ENCODE measurements at regions not wholly inside any gene's neighbourhood (a gene's known extent, or its start where the extent isn't known, plus 50 kb on each side); places are given as distances from the start of the nearest gene placed in this dataset.

DNA sequence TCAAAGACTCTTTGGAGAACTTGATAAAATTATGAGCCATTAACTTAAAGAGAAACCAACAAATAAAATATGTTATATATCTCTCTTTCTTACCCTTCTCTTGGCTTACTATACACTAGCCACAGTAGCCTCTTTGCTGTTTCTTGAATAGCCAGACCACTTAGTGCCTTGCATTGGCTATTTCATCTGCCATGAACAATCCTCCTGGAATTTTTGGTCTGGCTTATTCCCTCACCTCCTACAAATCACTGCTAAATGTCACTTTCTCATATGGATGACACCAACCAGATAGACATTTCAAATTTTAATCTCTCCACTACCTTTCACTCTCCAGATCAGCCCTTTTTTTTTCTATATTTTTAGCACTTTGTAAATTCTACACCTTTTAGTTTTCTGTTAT is 1581.7 kb downstream of the EFNA5 start:
- no peak overlapping the region for H3K4me3 ChIP-seq (ENCODE audit: low read depth, low read length)
- ChIA-PET CTCF (no interaction called here), POLR2A (no interaction called here)
- no peaks in the 10 kb centered on the region for H3K27me3 ChIP-seq (ENCODE audit: control insufficient read depth, insufficient read depth, low read length)
- TF ChIP-seq, protein P1, sequence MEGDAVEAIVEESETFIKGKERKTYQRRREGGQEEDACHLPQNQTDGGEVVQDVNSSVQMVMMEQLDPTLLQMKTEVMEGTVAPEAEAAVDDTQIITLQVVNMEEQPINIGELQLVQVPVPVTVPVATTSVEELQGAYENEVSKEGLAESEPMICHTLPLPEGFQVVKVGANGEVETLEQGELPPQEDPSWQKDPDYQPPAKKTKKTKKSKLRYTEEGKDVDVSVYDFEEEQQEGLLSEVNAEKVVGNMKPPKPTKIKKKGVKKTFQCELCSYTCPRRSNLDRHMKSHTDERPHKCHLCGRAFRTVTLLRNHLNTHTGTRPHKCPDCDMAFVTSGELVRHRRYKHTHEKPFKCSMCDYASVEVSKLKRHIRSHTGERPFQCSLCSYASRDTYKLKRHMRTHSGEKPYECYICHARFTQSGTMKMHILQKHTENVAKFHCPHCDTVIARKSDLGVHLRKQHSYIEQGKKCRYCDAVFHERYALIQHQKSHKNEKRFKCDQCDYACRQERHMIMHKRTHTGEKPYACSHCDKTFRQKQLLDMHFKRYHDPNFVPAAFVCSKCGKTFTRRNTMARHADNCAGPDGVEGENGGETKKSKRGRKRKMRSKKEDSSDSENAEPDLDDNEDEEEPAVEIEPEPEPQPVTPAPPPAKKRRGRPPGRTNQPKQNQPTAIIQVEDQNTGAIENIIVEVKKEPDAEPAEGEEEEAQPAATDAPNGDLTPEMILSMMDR (IDR thresholded peaks at IDR 0.05; ENCODE audit: low read depth, low read length) = no peak
- no peak for DNase-seq (ENCODE audit: low read depth, low spot score)
- H3K27ac ChIP-seq (ENCODE audit: low read depth, low read length) = no peak overlapping the region
- no peaks in the 10 kb centered on the region for H3K9me3 ChIP-seq (ENCODE audit: control insufficient read depth, insufficient read depth, low read length)

DNA sequence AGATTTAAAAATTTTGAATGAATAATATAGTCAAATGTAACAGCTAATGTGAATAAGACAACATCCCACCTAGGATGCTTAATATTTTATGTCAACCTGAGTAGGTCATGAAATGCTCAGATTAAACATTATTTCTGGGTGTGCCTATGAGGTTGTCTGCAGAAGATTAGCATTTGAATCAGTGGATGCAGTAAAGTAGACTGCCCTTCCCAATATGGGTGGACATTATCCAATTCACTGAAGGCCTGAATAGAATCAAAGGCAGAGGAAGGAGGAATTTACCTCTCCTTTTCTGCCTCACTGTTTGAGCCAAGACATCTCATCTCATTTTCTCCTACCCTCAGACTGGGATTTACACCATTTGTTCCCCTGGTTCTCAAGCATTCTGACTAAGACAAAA is 1582.3 kb downstream of the EFNA5 start:
- no peak overlapping the region for H3K4me3 ChIP-seq (ENCODE audit: low read depth, low read length)
- DNase-seq (ENCODE audit: low read depth, low spot score) = no peak
- H3K27me3 ChIP-seq (ENCODE audit: control insufficient read depth, insufficient read depth, low read length) = no peaks in the 10 kb centered on the region
- ChIA-PET CTCF (no interaction called here), POLR2A (no interaction called here)
- H3K9me3 ChIP-seq (ENCODE audit: control insufficient read depth, insufficient read depth, low read length) = no peaks in the 10 kb centered on the region
- no peak overlapping the region for H3K27ac ChIP-seq (ENCODE audit: low read depth, low read length)
- TF ChIP-seq, protein P1 (IDR thresholded peaks at IDR 0.05; ENCODE audit: low read depth, low read length) = no peak

DNA sequence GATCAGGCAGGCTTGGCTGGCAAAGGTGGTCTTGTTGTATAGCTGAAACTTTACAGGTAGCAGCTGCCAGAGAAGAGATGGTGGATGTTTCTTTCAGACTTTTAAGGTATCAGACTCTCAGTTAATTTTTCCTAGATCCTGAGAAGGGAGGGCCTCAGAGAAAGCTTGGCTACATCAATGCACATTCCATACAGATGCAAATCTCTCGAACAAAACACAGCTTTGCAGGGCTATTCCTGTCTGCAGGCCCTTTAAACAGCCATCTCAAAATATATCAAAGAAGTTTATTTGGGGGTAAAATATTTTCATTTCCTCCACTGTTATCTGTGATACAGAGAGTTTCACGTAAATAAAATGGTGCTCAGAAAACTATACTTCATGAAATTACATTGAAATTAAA is 1584.4 kb downstream of the EFNA5 start:
- Histone ChIP-seq H3K27me3 (ENCODE audit: control insufficient read depth, insufficient read depth, low read length) (no peaks in the 10 kb centered on the region), H3K4me3 (ENCODE audit: low read depth, low read length) (no peak overlapping the region), H3K27ac (ENCODE audit: low read depth, low read length) (no peak overlapping the region), H3K9me3 (ENCODE audit: control insufficient read depth, insufficient read depth, low read length) (no peaks in the 10 kb centered on the region)
- ChIA-PET POLR2A (no interaction called here), CTCF (no interaction called here)
- DNase-seq (ENCODE audit: low read depth, low spot score) = no peak
- TF ChIP-seq, protein P1 (IDR thresholded peaks at IDR 0.05; ENCODE audit: low read depth, low read length) = no peak

DNA sequence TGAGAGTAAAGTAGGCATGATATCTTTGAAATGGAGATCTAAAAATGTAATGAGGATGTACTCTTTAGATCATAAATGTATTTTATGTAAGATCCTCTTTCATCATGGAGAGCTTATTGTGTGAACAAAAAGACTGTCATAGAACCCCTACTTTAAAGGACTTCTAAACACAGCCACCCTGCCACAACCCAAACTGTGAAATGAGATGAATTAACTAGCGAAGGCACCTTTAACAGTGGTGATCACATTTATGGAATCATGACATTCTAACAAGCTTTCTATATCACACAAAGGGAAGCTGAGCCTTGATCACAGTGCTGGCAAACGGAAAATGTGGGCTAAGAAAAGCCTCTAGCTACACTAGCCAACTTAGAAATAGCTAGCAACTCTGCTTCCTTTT is 1585.2 kb downstream of the EFNA5 start:
- H3K27ac ChIP-seq (ENCODE audit: low read depth, low read length) = no peak overlapping the region
- H3K4me3 ChIP-seq (ENCODE audit: low read depth, low read length) = no peak overlapping the region
- no peaks in the 10 kb centered on the region for H3K27me3 ChIP-seq (ENCODE audit: control insufficient read depth, insufficient read depth, low read length)
- TF ChIP-seq, protein P1 (IDR thresholded peaks at IDR 0.05; ENCODE audit: low read depth, low read length) = no peak
- H3K9me3 ChIP-seq (ENCODE audit: control insufficient read depth, insufficient read depth, low read length) = no peaks in the 10 kb centered on the region
- DNase-seq (ENCODE audit: low read depth, low spot score) = no peak
- POLR2A ChIA-PET = no interaction called here
- CTCF ChIA-PET = no interaction called here

DNA sequence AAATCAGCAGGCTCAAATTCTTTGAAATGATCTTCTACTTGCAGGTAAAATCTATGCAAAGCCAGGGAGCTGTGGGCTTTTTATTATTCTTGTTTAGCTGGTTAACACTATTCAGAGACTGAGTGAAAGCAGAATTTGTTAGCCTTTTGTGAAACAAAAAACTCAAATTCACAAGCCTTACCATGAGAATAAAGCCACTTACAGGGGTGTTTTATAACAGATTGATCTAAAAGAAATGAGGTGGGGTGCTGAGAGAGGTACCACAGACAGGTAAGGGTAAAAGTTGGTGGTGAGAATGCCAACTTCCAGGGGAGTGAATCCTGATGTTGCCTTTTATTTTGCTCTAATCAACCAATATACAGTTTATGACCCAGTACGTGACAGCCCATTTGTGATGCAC is 1585.6 kb downstream of the EFNA5 start:
- CTCF ChIA-PET = no interaction called here

More for the DNA sequence above, 1585.6 kb downstream of the EFNA5 start:
- no peaks in the 10 kb centered on the region for H3K27me3 ChIP-seq (ENCODE audit: control insufficient read depth, insufficient read depth, low read length)
- DNase-seq (ENCODE audit: low read depth, low spot score) = no peak
- no peaks in the 10 kb centered on the region for H3K9me3 ChIP-seq (ENCODE audit: control insufficient read depth, insufficient read depth, low read length)
- POLR2A ChIA-PET = no interaction called here
- no peak overlapping the region for H3K27ac ChIP-seq (ENCODE audit: low read depth, low read length)
- no peak overlapping the region for H3K4me3 ChIP-seq (ENCODE audit: low read depth, low read length)
- TF ChIP-seq, protein P1 (IDR thresholded peaks at IDR 0.05; ENCODE audit: low read depth, low read length) = no peak
